NCI-H1092 (cell line): ENCODE measurements at regions not wholly inside any gene's neighbourhood (a gene's known extent, or its start where the extent isn't known, plus 50 kb on each side); places are given as distances from the start of the nearest gene placed in this dataset.
A peak's percentile ranks its signal among the peaks of the same experiment; 100 is the strongest.

ENCODE experiments used
- DNase-seq: peaks from one replicate; lab custom pipeline; 2025; lab: John Stamatoyannopoulos, UW

DNA sequence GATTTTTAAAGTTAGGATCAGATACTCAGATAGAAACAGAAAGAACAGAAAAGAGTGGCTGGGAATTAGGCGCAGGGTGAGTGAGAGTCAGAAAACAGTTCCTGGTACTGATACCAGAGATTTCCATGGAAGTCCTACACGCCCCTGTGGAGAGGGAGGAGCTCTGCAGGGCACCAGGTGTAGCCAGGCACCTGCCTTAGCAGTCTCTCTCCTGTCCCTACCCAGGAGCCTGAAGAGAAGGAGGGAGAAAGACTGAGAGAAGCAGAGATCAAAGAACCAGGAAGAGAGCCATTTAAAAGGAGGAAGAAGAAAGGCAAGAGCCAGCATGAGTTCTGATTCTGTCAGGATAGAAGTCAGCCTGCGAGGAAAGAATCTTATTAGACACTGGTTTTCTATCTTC is 65.0 kb downstream of the CBLN1 start:
- no peak for DNase-seq

DNA sequence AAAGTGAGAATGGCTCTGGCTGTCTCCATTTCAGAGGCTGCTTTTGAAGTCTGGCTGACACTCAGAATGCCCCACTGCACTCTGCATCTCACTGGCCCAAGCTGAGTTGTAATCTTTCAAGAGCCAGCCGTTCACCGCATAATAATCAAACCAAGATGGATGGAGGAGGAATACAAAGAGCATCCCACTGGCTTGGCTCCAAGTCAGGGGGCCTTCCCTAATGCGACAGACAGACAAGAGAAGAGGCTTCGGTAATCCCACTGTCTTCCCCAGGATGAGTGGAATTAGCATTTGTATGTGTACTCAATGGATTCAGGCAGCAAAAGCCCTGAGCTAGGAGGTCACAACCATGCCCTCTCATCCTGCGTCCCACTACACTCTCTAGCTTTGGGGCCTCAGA is 68.0 kb downstream of the CBLN1 start:
- DNase-seq, result no peak

DNA sequence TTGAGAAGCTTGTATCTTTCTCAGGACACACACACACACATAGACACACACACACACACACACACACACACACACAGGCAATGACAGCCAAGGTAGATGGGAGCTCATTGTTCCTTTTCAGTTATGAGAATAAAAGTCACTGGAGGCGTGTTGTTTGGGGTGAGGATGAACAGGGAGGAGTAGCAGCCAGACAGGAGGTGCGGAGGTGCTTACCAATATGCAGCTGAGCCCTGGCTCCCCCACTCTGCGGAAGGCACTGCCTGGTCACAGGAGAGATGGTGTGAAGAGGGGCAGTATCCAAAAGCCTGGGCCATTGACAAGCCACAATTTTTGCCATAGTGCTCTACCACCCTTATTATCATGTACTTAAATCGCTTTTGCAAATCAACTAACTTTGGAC is 77.4 kb downstream of the CBLN1 start:
- DNase-seq, result no peak

DNA sequence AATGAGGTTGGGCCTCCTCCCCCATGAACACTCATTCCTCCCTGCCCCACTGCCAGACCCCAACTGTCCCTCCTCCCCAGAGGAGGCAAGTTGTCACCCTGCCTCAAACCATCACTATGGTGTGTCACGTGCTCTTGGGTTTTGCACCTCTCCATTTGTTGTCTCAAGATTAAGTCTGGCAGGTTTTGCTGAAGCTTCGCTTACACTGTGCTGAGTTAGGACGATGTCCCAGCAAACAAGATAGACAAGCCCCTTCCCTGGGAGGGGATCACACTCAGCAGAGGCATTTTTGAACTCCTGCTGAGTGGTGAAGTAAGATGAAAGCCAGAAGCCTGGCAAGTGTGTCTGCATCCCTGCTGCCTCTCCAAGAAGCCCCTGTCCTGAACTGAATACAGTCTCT is 78.3 kb downstream of the CBLN1 start:
- DNase-seq, result no peak

DNA sequence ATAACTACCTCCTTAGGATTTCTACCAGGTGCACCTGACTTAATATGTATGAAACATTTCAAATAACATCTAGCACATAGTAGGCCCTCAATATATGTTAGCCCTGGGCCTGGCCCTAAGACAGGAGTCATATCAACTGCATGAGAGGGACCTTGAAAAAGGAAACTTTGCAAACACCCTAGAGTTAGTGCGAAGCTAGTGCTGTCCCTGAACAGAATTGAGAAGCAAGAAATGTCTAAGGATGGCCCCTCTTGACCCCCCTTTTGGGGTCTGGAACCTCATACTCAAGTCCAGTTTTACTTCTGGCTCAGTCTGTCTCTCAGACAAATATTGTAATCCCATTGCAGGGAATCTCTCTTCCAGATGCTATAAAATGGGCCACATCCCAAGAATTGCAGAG is 80.5 kb downstream of the CBLN1 start:
- DNase-seq, result no peak

DNA sequence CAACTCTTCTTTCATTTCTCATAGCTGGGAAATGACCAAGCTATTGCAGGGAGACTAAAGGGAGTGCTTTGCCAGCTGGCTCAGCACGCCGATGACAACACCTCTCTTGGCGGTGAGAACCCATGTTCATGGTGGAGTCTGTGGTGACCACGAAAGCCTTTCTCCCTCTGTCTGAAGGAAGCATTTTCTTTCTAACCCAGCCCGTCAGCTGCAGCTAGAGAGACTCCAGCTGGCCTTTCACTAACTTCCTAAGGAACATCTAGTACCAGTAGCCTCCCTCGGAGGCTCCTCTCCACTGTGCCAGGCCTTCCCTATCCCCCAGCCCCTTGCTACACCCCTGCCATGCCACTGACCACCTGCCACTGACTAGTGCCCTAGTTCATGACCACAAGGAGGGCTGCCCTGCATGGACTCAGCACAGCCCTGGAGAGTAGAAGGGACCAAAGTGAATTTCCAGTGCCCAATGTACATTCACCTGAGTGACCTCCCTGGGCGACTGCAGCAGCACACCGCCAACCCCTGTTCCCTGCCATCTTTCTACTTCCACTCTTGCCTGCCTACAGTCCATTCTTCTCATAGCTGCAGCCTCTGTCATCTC is 81.3 kb downstream of the CBLN1 start:
- no peak for DNase-seq

DNA sequence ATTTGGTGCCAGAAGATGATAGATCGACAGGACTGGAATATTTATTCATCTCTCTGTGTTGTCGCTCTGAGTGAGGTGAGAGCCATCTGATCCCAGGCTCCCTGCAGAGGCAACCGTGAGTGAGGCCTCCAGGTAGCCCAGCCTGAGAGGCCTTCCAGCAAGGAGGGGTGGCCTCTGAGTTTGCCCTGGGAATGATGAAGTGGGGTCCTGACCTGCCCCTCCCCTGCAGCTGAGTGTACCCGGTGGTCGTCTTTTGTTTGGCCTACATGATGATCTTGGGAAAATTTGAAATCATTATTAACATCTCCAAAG is 86.4 kb downstream of the CBLN1 start:
- DNase-seq, result no peak

DNA sequence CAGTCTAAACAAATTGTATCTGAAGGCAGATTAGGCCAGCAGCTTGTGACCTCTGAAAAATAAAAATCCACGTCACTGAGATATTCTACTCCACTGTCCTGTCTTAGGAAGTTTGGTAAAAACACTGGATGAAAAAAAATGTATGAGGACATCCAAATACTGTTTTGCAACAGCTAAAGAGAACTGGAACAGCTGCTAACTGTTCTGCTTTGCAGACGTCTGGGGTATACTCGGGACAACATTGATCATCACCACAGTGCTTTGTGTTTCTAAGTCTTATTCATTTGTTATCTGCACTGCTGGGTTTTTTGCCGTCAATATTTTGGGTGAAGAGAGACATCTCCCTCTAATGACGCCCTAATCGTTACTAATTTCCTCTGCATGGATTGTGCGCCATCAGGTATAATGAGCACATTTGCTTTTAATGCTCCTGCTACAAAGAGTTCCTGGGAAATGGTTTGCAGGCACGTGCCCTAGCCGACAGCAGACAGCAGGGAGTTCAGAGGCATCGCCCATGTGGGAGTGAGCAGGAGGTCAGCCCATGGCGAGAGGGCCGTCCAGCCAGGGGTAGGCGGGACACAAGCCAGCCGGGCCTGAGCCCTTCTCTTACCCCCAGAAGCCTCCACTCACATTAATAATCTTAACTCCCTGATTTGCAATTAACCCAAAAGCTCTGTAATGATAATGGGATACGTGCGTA is 87.0 kb downstream of the CBLN1 start:
- DNase-seq, result no peak

DNA sequence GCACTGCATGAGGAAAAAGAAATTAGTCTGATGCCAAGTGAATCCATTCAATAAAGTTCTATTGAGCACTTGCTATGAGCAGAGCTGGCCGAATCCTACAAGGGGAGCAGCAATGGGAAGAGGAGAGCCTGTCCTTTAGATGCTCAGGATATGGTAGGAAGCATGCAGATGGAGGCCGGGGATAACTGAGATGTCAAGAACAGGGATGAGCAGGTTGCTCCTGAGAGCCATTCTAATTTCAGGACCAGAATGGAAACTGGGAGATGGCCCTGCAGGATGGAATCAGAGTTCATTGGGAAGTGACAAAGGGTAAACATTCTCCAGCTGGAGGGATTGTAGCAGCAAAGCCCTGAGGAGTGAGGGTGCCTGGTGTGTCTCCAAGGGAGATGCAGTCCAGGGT is 88.0 kb downstream of the CBLN1 start:
- no peak for DNase-seq

DNA sequence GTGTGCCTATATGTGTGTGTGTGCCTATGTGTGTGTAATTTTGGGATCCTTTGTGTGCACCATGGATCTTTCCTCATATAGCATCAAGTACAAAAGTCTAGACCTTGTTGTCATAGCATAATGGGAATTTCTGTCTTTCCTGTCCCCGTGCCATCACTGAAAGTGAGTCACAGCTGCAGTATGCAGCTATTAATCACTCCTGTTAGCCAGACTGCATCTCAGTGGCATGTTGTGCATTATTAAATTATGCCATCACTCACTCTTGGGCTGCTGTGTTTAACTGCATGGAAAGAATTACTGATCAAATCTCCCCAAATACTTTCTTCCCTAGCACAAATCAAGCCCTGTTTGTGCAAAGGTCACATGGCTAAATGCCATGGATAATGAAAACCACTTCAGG is 92.4 kb downstream of the CBLN1 start:
- no peak for DNase-seq

DNA sequence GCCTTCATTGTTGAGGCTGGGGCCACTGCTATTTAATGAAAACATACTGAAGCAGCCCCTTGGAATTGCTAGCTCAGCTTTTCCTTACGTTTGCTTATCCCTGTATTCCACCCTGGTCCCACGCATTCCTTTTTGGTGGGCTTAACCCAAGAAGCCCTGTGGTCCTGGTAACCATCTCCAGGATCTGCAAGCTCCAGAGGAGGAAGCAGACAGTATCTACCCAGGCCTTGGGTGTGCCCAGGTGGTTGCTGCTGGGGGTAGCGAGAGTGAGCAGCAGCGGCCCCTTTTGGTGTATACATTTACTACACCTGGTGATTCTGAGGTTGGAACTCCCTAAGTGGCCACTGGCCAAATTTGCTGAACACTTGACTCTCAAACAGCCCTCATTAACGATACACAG is 97.7 kb downstream of the CBLN1 start:
- DNase-seq, result peak; percentile 66

DNA sequence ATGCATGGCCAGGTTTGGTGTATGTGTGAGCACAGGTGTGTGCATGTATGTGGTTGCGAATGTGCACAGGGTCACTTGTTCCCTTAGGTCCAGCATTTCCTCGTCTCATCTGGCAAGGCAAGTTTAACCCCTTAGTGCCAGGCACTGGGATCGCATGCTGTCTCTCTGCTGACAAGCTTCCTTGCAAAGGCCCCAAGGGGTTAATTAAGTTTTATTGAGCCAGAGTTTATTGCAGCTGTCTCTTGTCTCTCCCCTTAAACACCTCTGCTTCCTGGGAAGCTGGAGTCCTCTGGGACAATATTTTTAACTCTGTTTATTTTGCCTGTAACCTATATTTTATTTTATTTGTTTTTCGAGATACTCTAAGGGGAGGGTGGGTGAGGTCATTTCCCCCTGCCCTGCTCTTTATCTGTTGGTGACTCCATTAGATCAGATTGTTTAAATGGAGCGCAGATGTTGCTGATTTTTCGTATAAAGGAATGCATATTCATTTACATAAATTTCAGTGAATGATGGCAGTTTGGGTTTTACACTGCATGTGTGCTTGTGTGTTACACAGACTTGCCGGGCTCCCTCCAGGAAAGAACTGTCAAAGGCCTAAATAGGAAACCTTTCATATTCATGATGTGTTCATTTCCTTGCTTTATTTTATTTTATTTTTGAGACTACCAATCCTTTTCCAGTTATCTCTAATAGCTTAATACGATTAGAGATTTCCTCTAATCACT is 99.7 kb downstream of the CBLN1 start:
- DNase-seq, result no peak

DNA sequence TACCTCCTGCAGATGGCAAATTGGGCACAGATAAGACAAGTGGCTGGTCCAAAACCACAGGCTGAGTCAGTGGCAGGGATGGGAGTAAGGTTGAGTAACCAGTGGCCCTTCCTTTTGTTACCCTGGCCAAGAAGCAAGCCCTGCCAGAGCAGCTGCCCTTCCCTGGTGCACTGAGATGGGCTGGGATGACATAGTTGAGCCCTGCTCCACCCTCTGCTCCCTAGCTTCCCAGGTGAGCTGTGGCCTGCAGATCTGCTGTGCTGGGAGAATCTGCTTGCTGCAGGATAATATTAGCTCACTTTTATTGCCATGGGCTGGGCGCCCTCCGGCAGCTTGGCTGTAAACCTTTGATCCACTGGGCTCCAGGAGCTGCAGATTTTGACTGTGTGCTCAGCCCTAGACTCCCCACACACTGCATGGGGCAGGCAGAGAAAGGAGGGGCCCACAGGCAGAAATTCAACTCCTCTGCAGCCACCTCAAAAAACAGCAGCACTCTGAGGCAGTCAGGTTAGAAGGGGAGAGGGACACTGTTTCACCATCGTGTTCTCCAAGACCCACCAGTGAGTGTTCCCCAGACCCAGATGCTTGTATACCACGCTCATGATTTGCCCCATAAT is 101.8 kb downstream of the CBLN1 start:
- no peak for DNase-seq

DNA sequence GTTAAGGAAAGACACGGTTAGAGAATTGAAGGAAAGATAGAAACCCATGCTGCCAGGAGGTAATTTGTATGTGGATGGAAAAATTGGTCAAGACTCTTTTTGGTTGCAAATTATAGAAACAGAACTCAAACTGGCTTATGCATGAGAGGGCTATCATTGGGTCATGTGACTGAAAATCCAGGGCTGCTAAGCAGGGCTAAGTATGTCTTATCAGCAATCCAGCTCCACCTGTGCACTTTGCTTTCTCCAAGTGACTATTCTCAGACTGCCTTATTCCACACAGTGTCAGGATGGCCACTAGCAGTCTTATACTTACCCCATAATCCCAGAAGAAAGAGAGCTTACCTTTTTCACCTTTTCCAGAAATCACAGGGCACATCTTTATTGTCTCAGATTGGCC is 113.5 kb downstream of the CBLN1 start:
- no peak for DNase-seq

DNA sequence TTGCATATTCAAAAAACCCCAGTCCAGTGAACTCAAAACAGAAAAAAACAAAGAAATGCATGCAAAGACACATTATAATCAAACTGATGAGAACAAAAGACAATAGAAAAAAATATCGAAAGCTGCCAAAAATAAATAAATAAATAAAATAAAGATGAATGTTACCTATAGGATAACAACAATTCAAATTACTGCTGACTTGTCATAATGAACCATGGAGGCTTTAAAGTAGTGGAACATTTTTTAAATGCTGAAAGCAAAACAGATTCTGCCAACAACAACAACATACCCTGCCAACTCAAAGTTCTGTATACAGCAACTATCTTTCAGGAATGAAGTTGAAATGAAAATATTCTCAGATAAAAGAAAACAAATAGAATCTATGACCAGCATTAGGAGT is 116.6 kb downstream of the CBLN1 start:
- no peak for DNase-seq

DNA sequence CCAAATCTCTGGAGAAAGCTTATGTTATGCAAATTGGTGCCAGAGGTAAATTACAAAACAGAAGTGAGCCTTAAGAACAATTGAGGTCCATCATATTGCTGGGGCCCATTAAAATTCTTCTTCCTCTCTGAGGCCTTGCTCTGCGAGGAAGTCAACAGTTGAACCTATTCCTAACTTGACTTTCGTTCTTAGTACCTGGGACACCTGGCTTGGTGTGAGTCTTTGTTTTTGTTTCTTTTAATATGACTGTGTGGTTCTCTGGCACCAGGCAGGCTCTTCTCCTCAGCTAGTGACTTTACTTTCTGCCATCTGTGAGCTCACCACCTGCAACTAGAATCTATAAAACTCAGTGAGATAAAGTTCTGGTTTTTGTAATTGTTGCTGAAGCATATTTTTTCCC is 120.4 kb downstream of the CBLN1 start:
- no peak for DNase-seq

DNA sequence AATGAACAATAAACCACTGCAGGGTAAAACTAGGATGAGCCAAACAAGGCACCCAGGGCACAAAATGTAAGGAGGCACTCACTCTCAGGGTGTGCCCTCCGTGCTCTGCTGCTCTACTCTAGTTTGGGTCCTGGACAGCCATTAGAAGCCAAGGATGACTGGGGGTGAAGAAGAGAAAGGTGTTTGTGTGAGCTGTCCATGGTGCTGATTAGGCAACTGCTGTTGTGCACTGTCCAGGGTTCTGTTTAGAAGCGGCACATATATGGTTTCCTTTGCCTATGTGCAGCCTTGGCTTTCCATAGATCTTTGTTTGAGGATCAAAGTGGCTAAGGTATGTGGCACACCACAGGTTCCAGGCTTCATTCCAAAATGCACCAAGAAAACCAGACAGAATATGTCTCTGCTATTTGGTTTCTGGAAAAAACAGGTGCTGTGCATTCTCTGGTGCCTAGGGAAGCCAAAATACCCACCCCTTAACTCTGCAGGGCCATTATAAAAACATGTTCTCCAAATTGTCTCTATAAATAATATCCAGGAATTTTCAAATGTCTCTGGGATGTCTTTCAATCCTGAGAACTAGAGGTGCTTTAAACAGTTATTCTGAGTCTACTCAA is 123.5 kb downstream of the CBLN1 start:
- no peak for DNase-seq

DNA sequence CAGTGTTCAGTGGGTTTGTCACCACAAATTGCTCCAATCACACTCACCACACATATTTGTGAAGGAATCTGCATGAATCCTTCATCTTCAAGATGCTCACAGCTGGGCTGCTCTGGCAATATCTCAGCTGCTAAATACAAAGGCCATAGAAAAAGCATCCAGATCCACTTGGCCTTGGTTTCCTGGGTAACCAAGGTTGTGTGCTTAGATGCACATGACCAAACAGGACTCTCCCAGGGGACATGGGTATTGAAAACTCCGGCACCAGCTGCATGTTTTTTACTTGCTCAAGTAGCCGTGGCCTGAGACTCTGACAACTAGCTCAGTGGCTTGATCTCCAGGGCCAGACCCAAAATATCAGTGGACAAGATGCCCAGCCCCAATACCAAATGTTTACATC is 131.3 kb downstream of the CBLN1 start:
- no peak for DNase-seq

DNA sequence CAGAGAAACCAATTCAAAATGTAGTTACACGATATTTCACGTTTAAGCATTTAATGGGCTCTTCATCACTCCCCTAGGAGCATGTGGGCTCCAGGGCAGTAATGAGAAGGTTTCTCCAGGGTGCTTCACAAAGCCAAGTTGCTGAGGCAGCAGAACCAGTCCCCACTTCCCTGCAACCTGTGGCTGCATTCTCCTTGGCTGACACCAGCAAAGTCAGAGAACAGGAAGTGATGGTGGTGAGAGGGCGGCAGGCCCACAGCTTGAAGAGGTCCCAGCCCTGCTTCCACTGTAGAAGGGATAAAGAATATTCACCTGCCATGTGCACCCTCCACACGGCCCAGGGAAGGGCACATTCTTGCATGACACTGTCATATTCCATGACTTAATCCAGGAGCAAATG is 133.2 kb downstream of the CBLN1 start:
- DNase-seq, result no peak

DNA sequence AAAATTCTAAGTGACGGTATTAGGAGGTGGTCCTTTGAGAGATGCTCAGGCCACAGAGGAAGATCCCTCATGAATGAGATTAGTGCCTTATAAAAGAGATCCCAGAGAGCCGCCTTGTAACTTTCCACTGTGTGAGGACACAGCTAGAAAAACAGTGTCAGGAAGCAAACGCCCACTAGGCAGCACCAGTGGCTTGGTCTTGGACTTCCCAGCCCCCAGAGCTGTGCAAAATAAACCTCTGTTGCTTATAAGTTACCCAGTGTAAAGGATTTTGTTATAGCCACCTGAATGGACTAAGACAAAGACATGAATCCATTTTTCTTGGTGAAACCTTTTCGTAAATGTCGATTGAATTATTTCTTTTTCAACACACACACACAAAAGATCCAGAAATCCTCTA is 141.0 kb downstream of the CBLN1 start:
- DNase-seq, result no peak

DNA sequence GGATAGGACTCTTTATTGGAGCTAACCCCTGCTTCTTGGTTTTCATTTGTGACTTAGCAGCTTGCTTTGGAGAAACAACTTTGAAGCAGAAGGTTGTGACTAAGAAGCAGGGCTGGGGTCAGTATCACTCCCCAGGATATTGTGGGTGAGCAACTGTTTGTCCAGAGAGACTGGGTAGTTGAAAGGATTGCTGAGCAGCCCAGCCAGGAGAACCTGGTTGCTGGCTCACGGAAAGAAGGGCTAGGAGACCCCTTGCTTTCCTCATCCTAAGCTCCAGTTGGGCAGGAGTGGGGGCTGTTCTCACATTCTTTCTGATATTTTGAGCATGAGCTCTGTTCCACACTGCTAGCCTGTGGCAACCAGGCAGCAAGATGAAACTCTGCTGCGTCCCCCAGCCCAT is 151.2 kb downstream of the CBLN1 start:
- no peak for DNase-seq

DNA sequence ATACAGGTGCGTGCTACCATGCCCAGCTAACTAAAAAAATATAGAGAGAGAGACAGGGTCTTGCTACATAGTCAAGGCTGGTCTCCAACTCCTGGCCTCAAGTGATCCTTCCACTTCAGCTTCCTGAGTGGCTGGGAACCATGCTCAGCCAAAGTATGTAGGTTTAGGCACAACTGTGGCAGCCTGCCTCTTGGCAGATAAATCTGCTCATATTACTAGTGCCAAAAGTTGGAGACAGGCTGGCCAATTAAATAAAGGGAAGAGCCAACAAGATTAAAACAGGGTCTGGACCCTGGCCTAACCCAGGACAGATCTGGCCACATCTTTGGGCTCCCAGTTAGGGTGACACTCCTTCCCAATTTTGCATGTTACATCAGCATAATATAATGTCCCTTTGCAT is 151.7 kb downstream of the CBLN1 start:
- no peak for DNase-seq

DNA sequence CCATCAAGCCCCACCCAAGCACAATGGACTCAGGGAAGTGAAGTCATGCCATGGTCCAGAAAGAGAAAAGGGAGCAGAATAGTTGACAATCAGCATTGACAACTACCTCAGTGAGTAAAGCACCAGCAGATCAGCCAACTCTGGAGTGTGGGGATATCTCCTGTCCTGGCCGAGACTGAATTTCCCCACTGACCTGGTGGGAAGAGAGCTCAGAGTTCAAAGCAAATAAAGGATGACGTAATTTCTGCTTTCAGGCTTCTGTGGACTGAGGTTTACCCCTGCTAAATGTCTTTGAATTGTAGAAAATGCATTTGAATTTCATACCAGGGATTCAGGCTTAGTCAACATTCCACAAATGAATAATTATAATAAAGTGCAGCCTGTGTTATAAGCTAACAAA is 152.9 kb downstream of the CBLN1 start:
- no peak for DNase-seq
